ENCODE measurements at regions not wholly inside any gene's neighbourhood (a gene's known extent, or its start where the extent isn't known, plus 50 kb on each side); places are given as distances from the start of the nearest gene placed in this dataset.

DNA sequence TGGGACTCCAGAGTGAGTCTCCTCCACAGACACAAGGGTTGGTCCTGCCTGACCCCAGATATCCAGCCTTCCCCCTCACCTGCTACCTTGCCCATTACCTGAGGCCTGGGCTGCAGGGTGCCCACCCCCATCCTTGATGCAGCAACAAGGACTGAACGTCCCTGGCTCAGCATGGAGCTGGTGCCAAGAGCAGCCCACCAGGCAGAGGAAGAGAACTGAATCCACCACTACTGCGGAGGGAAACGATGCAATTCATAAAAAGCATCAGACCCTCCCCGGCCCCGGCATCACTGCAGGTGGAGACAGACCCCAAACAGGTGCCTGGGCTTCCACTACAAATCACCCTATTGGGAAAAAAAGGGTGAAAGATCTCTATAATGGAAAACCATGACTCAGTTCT, 131.0 kb upstream of the TNRC6C start:
- Histone ChIP-seq H3K27me3 (ENCODE audit: control insufficient read depth in 4 of 4, insufficient read depth in 4 of 4, low read length in 3 of 4) (peaks cover 0 to 3% (median 0%) of the 10 kb centered on the region in 4 donors), H3K27ac (ENCODE audit: low read depth in 1 of 2, low read length in 2 of 2) (no peak overlapping the region), H3K4me3 (ENCODE audit: low read depth in 1 of 3, low read length in 3 of 3) (no peak overlapping the region), H3K36me3 (ENCODE audit: control insufficient read depth in 4 of 4, insufficient read depth in 3 of 4, low read depth in 1 of 4, low read length in 3 of 4) (no peaks in the 10 kb centered on the region), H3K9ac (ENCODE audit: low read depth in 1 of 2, low read length in 2 of 2) (no peak overlapping the region), H3K9me3 (ENCODE audit: control insufficient read depth in 4 of 4, low read length in 3 of 4) (no peaks in the 10 kb centered on the region), H3K4me1 (ENCODE audit: control insufficient read depth in 4 of 4, insufficient read depth in 4 of 4, low read length in 3 of 4) (no peaks in the 10 kb centered on the region)
- WGBS = 73% methylated on average over 5 of the region's 5 CpGs
- no peak for DNase-seq (ENCODE audit: low spot score)
- no peak for TF ChIP-seq TAF1 (conservative IDR thresholded peaks at IDR 0.05)
- no peak for TF ChIP-seq SP1 (IDR thresholded peaks at IDR 0.05)
- no peak for TF ChIP-seq FOXA2 (IDR thresholded peaks at IDR 0.05)
- TF ChIP-seq YY1 (IDR thresholded peaks at IDR 0.05) = no peak
- TF ChIP-seq, protein P1, sequence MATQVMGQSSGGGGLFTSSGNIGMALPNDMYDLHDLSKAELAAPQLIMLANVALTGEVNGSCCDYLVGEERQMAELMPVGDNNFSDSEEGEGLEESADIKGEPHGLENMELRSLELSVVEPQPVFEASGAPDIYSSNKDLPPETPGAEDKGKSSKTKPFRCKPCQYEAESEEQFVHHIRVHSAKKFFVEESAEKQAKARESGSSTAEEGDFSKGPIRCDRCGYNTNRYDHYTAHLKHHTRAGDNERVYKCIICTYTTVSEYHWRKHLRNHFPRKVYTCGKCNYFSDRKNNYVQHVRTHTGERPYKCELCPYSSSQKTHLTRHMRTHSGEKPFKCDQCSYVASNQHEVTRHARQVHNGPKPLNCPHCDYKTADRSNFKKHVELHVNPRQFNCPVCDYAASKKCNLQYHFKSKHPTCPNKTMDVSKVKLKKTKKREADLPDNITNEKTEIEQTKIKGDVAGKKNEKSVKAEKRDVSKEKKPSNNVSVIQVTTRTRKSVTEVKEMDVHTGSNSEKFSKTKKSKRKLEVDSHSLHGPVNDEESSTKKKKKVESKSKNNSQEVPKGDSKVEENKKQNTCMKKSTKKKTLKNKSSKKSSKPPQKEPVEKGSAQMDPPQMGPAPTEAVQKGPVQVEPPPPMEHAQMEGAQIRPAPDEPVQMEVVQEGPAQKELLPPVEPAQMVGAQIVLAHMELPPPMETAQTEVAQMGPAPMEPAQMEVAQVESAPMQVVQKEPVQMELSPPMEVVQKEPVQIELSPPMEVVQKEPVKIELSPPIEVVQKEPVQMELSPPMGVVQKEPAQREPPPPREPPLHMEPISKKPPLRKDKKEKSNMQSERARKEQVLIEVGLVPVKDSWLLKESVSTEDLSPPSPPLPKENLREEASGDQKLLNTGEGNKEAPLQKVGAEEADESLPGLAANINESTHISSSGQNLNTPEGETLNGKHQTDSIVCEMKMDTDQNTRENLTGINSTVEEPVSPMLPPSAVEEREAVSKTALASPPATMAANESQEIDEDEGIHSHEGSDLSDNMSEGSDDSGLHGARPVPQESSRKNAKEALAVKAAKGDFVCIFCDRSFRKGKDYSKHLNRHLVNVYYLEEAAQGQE (IDR thresholded peaks at IDR 0.05) = no peak
- TF ChIP-seq, protein P2, sequence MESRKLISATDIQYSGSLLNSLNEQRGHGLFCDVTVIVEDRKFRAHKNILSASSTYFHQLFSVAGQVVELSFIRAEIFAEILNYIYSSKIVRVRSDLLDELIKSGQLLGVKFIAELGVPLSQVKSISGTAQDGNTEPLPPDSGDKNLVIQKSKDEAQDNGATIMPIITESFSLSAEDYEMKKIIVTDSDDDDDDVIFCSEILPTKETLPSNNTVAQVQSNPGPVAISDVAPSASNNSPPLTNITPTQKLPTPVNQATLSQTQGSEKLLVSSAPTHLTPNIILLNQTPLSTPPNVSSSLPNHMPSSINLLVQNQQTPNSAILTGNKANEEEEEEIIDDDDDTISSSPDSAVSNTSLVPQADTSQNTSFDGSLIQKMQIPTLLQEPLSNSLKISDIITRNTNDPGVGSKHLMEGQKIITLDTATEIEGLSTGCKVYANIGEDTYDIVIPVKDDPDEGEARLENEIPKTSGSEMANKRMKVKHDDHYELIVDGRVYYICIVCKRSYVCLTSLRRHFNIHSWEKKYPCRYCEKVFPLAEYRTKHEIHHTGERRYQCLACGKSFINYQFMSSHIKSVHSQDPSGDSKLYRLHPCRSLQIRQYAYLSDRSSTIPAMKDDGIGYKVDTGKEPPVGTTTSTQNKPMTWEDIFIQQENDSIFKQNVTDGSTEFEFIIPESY (IDR thresholded peaks at IDR 0.05) = no peak
- TF ChIP-seq, protein P3, sequence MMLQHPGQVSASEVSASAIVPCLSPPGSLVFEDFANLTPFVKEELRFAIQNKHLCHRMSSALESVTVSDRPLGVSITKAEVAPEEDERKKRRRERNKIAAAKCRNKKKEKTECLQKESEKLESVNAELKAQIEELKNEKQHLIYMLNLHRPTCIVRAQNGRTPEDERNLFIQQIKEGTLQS (IDR thresholded peaks at IDR 0.05) = no peak
- TF ChIP-seq, protein P4, sequence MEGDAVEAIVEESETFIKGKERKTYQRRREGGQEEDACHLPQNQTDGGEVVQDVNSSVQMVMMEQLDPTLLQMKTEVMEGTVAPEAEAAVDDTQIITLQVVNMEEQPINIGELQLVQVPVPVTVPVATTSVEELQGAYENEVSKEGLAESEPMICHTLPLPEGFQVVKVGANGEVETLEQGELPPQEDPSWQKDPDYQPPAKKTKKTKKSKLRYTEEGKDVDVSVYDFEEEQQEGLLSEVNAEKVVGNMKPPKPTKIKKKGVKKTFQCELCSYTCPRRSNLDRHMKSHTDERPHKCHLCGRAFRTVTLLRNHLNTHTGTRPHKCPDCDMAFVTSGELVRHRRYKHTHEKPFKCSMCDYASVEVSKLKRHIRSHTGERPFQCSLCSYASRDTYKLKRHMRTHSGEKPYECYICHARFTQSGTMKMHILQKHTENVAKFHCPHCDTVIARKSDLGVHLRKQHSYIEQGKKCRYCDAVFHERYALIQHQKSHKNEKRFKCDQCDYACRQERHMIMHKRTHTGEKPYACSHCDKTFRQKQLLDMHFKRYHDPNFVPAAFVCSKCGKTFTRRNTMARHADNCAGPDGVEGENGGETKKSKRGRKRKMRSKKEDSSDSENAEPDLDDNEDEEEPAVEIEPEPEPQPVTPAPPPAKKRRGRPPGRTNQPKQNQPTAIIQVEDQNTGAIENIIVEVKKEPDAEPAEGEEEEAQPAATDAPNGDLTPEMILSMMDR (IDR thresholded peaks at IDR 0.05; ENCODE audit: low read depth, low read length, missing input control) = no peak
- TF ChIP-seq RAD21 (IDR thresholded peaks at IDR 0.05) = no peak
- TF ChIP-seq HNF4A (conservative IDR thresholded peaks at IDR 0.05) = no peak
- TF ChIP-seq RXRA (IDR thresholded peaks at IDR 0.05) = no peak
- TF ChIP-seq, protein P5, sequence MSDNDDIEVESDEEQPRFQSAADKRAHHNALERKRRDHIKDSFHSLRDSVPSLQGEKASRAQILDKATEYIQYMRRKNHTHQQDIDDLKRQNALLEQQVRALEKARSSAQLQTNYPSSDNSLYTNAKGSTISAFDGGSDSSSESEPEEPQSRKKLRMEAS (IDR thresholded peaks at IDR 0.05) = no peak
- TF ChIP-seq HNF4G (IDR thresholded peaks at IDR 0.05) = no peak
- no peak for TF ChIP-seq EGR1 (IDR thresholded peaks at IDR 0.05; ENCODE audit: low read depth in 2 of 2)
- TF ChIP-seq JUND (IDR thresholded peaks at IDR 0.05) = no peak

Measured in liver (tissue), 8 donors.